HK-2 (cell line): ENCODE measurements at regions not wholly inside any gene's neighbourhood (a gene's known extent, or its start where the extent isn't known, plus 50 kb on each side); places are given as distances from the start of the nearest gene placed in this dataset.

ENCODE experiments used
- DNase-seq: peaks from one replicate; pipeline ENCODE4 v3.0.0-alpha.2; 2018; ENCODE audit not compliant: unreplicated experiment

DNA sequence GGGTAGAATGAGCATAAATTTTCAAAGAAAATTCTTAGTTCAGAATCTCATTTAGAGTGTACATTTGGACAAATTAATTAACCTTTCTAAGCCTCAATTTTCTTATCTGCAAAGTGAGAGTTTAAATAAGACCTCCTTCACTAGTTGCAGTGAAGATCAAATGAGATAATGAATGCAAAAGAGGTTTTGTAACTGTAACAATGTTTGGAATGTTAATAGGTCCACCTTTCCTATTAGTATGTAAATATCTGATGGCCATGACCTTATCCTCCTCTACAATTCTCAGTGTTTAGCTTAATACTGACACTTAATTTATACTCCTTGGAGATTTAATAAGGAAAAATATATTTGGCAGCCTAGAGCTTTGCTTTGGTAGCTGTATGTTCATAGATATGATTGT lies 138.8 kb downstream of the GABRG1 start:
- DNase-seq: no peak

DNA sequence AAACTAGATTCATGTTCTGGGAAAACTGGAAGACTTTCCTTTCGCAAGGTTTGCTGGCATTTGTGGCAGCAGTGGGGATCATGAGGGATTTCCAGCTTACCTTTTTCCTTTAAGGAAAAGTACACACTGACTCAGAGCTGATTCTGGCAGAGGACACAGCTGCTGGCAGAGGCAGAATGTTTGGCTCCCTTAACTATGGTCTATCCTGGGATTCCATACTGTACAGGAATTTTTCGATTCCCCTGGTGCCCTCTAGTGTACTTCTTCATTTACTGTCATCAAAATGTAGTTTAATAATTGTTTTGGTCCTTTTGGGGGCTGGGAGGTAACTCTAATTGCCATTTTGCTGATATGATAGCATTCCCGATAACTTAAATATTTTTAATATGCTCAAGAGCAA lies 152.7 kb downstream of the GABRG1 start:
- no peak for DNase-seq

- no peak for DNase-seq
These were observed 166.5 kb downstream of the GABRG1 start for GRCh38 chr4:45957353-45957752.

DNA sequence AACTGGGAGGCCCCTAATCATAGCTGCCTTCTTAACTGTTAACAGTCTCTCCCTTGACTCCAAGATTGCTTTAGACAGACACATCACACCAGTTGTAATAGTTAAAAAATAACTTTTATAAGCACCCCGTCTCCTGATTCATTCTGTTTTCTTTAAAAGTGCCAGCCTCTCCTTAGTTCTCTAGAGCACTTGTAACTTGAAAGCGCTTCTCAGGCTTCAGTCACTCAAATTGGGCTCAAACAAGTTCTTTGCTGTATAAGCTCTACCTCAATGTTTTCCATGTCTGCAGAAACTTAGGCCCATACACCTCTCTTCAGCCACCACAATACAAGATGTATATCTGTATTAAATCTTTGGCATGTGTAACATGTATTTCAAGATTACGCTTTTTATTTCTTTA lies 169.6 kb downstream of the GABRG1 start:
- DNase-seq: no peak

DNA sequence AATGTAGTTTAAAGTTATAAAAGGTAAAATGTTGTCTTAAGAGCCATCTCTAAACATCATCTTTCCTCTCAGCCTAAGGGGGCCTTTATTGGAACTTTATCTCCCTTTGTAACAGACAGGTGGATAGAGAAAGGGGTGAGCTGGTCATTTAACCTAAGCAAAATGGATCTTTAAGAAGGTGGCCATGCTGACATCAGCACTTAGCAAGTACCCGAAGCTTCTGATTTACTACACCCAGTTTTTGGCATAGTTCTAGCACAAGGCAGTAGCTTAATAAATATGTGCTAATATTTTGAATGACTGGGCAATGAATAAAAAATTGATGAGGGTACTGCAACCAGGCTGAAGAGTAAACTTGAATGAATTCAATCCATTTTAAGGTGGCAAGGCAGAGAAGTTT lies 172.7 kb downstream of the GABRG1 start:
- DNase-seq: no peak

DNA sequence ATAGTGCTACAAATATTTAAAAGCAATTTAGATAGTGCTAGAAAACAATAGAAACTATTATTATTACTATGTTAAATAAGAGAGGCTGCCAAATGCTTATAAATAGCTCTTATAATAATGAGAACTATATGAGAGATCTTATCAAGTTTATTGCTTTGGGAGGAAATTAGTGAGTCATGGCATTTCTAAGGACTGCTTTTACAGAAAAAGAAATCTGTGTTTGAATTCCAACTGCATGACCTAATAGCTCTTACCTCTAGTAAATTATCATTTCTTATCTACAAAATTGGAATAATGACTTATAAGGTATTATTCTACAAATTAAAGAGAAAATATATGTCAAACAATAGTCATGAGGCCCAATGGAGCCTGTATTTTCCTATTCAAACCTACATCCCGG lies 177.2 kb downstream of the GABRG1 start:
- DNase-seq: no peak

DNA sequence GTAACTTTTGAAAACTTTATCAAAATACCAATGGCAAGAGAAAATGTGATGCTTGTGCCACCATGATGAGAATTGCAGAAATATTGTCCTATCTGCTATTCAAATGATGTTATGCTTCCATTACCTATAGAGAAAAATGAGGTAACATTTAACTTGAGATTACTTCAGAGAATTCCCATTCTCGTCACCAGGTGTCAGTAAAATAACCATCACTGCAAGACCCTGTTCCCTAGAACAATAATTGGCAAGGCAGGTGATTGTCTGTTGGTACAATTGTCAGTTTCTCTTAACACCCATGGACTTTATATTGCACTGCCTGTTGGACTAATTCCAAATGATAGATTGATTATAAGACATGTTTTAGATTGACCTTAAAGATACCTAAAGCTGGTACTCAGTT lies 179.9 kb downstream of the GABRG1 start:
- DNase-seq: no peak

GRCh38 chr4:45939056-45939455 lies 184.8 kb downstream of the GABRG1 start:
- DNase-seq: no peak

GRCh38 chr4:45931154-45931553 lies 192.7 kb downstream of the GABRG1 start:
- DNase-seq: no peak

- DNase-seq: no peak
These were observed 196.2 kb downstream of the GABRG1 start for GRCh38 chr4:45927641-45928040.

GRCh38 chr4:45925809-45926208 lies 198.0 kb downstream of the GABRG1 start:
- DNase-seq: no peak

DNA sequence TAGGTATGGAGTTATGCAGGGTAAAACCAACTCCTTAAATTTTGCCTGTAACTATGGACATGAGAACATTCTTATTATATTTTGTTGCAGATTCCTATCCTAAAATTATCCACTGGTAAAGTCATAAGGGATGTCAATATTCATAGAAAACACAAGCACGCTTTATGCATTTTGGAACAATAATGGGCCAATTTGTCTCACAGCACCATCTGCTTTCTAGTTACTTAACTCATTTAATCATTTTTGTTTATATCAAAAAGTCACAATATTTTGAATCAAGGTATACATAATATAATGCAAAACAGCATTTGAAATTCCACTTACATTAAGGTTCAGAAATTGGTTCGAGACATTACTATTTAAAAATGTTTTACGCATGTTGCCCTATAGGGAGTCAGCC lies 203.0 kb downstream of the GABRG1 start:
- no peak for DNase-seq

DNA sequence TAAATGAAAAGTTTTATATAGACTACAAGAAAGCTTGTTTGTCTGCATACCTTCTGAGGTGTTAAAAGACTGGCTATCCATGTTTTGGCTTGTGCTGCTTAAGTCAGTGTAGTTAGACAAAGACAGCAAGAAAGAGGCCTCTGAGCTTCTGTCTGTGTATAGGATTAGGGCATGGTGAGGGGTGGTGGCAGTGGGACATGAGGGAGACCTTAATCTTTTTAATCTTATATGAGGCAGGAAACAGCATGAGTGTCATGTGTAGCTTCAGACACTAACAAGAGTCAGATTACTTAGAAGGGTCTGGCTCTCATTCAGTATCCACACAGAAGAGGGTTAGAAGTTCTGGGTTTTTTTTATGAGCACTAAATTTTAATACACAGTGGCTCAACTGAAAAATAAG lies 213.3 kb downstream of the GABRG1 start:
- no peak for DNase-seq

- no peak for DNase-seq
These were observed 225.8 kb downstream of the GABRG1 start for GRCh38 chr4:45897946-45898585.

GRCh38 chr4:45883421-45883820 lies 240.4 kb downstream of the GABRG1 start:
- no peak for DNase-seq

DNA sequence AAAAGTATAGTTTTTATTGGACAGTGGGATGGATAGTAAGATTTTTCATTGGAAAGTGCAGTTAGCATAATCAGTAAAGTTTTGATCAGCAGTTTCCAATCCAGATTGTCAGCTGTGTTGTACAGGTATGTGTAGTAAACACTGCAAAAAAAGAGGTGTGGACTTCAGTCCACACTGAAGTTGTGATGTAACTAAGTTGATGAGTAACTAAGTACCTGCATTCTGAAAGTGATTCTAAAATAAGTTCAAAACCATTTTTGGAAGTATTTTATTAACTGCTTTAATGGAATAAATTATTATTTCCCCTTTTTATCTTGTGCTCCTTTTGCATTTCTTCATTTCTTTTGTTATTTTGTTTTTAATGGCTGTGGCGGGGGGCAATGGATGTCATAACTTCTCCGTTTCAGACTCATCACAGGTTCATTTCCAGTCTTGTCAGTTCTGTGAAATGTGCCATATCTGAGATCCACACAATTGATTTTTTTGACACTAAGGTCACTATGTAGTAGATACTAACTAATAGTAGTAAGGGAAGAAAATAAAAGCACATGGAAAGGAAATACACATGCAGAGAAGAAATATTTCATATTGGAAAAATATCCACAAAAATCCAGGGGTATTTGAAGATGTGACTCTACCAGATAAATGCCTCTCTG lies 247.5 kb downstream of the GABRG1 start:
- no peak for DNase-seq

DNA sequence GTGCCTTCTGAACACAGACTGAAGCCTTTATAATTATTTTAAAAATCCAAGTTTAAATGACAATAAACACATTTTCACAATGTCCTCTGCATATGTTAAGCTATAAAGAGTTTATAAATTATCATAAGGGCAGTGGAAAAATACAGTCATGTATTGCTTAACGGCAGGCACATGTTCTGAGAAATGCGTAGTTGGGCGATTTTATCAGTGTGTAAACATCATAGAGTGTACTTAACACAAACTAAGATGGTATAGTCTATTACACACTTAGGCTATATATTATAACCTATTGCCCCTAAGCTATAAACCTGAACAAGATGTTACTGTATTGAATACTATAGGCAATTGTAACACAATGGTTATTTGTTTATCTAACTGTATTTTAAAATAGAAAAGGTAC lies 254.7 kb downstream of the GABRG1 start:
- DNase-seq: no peak

- DNase-seq: no peak
These were observed 258.1 kb downstream of the GABRG1 start for GRCh38 chr4:45865781-45866180.

GRCh38 chr4:45855857-45856256 lies 268.0 kb downstream of the GABRG1 start:
- DNase-seq: no peak

- no peak for DNase-seq
These were observed 277.8 kb downstream of the GABRG1 start for GRCh38 chr4:45846016-45846415.

DNA sequence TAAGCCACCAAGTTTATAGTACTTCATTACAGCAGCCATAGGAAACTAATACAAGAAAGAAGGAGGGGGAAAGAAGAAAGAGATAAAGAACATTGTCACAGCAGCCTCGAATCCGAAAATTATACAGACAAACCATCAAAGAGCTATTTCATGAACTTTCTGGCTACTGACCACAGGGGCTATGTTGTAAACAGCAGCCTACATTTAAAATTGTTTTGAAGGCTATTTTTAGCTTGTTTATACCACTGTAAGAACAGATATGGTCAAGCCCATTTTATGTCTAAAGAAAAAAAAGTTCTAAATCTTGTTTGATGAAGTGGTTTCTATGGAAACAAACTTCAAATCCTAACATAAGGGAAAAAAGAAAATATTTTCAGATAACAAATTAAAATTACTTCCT lies 282.1 kb downstream of the GABRG1 start:
- DNase-seq: no peak

DNA sequence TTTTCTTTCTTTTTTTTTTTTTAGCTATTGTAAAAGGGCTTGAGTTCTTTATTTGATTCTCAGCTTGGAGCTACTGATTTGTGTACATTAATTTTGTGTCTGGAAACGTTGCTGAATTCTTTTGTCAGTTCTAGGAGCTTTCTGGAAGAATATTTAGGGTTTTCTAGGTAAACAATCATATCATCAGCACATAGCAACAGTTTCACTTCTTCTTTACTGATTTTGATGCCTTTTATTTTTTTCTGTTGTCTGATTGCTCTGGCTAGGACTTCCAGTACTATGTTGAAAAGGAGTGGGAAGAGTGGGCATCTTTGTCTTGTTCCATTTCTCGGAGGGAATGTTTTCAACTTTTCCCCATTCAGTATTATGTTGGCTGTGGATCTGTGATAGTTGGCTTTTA lies 292.2 kb downstream of the GABRG1 start:
- DNase-seq: no peak

- no peak for DNase-seq
These were observed 319.9 kb downstream of the GABRG1 start for GRCh38 chr4:45803994-45804393.

DNA sequence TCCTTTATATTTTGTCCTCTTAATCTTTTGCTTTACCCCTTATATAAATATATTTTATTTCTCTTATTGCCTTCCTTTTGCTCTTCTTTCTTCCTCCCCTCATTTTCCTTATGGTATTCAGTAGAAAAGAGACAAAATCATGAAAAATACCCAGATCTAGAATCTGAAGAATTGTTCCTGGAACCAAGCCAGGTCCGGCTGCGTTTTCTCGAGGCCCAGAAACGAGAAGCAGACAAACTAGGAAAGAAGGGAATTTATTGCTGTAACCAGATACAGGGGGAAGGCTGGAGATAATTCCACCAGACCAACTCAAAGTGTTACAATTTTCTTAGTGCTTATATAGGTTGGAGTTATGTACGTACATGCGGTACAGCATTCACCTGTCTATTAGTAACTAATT lies 328.7 kb downstream of the GABRG1 start:
- DNase-seq: no peak
